Mesendoderm (in vitro differentiated cells): ENCODE measurements at regions not wholly inside any gene's neighbourhood (a gene's known extent, or its start where the extent isn't known, plus 50 kb on each side); places are given as distances from the start of the nearest gene placed in this dataset.

Source experiments
- DNase-seq: peaks from one replicate; pipeline ENCODE4 v3.0.0; 2013
- H2AK5ac ChIP-seq: 2 replicates; pipeline ENCODE4 v1.6.1; 2013; ENCODE audit warnings: low read length, inconsistent platforms
- H2BK120ac ChIP-seq: 2 replicates; pipeline ENCODE4 v1.6.1; 2013; ENCODE audit warnings: low read depth, mild to moderate bottlenecking, low read length, moderate library complexity, mixed read lengths
- H2BK15ac ChIP-seq: replicated peaks from 2 replicates; pipeline ENCODE4 v1.6.1; 2013; ENCODE audit warnings: low read depth, mild to moderate bottlenecking, moderate library complexity
- H2BK5ac ChIP-seq: 2 replicates; pipeline ENCODE4 v1.6.1; 2013; ENCODE audit warnings: low read length, inconsistent platforms
- H3K18ac ChIP-seq: 2 replicates; pipeline ENCODE4 v1.6.1; 2013; ENCODE audit warnings: mild to moderate bottlenecking, low read length, mixed read lengths
- H3K23ac ChIP-seq: one replicate; pipeline ENCODE4 v1.6.1; 2013; ENCODE audit warnings: low read length
- H3K27ac ChIP-seq: 2 replicates; pipeline ENCODE4 v1.5.1; 2013; ENCODE audit warnings: low read depth, mild to moderate bottlenecking, inconsistent platforms, low read length, moderate library complexity
- H3K27me3 ChIP-seq: 2 replicates; pipeline ENCODE4 v1.6.1; 2013; ENCODE audit warnings: low read length, control low read depth, mild to moderate bottlenecking, inconsistent platforms; ENCODE audit not compliant: insufficient read depth, poor library complexity
- H3K36me3 ChIP-seq: 2 replicates; pipeline ENCODE4 v1.6.1; 2013; ENCODE audit warnings: low read length, inconsistent platforms; ENCODE audit not compliant: control insufficient read depth, insufficient read depth
- H3K4ac ChIP-seq: one replicate; pipeline ENCODE4 v1.6.1; 2013; ENCODE audit warnings: low read depth, mild to moderate bottlenecking, low read length, moderate library complexity
- H3K4me1 ChIP-seq: 2 replicates; pipeline ENCODE4 v1.6.1; 2013; ENCODE audit warnings: low read depth, low read length, inconsistent platforms; ENCODE audit not compliant: control insufficient read depth
- H3K4me2 ChIP-seq: 2 replicates; pipeline ENCODE4 v1.6.1; 2013; ENCODE audit warnings: low read length
- H3K4me3 ChIP-seq: 2 replicates; pipeline ENCODE4 v1.5.1; 2013; ENCODE audit warnings: mild to moderate bottlenecking, low read length
- H3K56ac ChIP-seq: one replicate; pipeline ENCODE4 v1.6.1; 2013; ENCODE audit warnings: low read length
- H3K79me1 ChIP-seq: 2 replicates; pipeline ENCODE4 v1.6.1; 2013; ENCODE audit warnings: low read length, inconsistent platforms
- H3K79me2 ChIP-seq: 2 replicates; pipeline ENCODE4 v1.6.1; 2013; ENCODE audit warnings: mild to moderate bottlenecking, low read length; ENCODE audit not compliant: control insufficient read depth, insufficient read depth
- H3K9ac ChIP-seq: 2 replicates; pipeline ENCODE4 v1.6.1; 2013; ENCODE audit warnings: low read length, inconsistent platforms
- H4K5ac ChIP-seq: one replicate; pipeline ENCODE4 v1.6.1; 2013; ENCODE audit warnings: low read length
- H4K8ac ChIP-seq: one replicate; pipeline ENCODE4 v1.6.1; 2013; ENCODE audit warnings: low read depth, mild to moderate bottlenecking, control low read depth, low read length, moderate library complexity
- WGBS: extraction: QIAGEN DNeasy Blood & Tissue Kit; methylation state at CpG from one replicate; pipeline ENCODE4 v1.1.7; 2013; ENCODE audit warnings: low lambda C conversion rate, missing lambda C conversion rate; ENCODE audit not compliant: insufficient coverage; ENCODE audit errors: extremely low coverage; 5-methylcytosine and 5-hydroxymethylcytosine counted together

DNA sequence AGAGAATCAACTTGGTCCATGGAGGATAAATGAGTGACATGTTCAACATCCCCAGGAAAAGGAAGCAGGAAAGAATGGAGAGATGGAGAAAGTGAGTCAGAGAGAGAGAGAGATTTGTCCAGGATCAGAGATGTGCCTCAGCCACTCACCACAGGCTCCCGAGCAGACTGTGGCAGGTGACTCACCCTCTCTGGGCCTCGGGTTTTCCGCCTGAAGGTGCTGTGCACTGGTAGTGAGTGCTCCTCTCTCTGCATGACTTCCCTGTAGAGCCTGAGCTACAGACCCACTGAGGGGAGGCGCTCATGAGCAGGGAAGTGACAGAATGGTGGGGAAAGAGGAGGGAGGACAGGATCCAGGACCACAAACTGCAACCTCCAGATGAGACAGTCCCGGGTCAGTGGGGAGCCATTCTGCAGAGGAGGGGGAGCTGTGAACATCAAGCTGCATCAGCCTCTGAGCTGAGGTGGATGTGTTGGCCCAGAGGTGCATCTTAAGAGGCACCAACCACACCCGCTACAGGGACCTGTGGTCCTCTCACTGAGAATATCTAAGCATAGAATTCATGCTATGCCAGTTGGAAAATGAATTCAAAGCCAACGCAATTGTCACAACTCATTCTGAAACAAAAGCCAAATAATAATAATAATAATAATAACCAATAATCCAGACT, 433.4 kb downstream of the BRD1 start:
- no peak overlapping the region for H4K8ac ChIP-seq
- no peak overlapping the region for H2AK5ac ChIP-seq
- H2BK120ac ChIP-seq = no peak overlapping the region
- no peak overlapping the region for H3K4me3 ChIP-seq
- H3K4me1 ChIP-seq = no peaks in the 10 kb centered on the region
- no peaks in the 10 kb centered on the region for H3K79me1 ChIP-seq
- H3K27ac ChIP-seq = no peak overlapping the region
- no peak overlapping the region for H3K23ac ChIP-seq
- no peak overlapping the region for H3K4me2 ChIP-seq
- no peaks in the 10 kb centered on the region for H3K36me3 ChIP-seq
- H3K4ac ChIP-seq = no peak overlapping the region
- no peak overlapping the region for H3K18ac ChIP-seq
- H2BK5ac ChIP-seq = no peak overlapping the region
- no peaks in the 10 kb centered on the region for H3K27me3 ChIP-seq
- H4K5ac ChIP-seq = no peak overlapping the region
- no peak overlapping the region for H2BK15ac ChIP-seq
- no CpG with 5 or more reads among the region's 7 CpGs for WGBS
- DNase-seq = no peak
- no peak overlapping the region for H3K56ac ChIP-seq
- H3K9ac ChIP-seq = no peak overlapping the region
- H3K79me2 ChIP-seq = no peaks in the 10 kb centered on the region

GRCh38 chr22:49393526-49393925, 434.1 kb downstream of the BRD1 start:
- no peak overlapping the region for H3K4me3 ChIP-seq
- H2AK5ac ChIP-seq = no peak overlapping the region
- no peak overlapping the region for H4K8ac ChIP-seq
- H2BK15ac ChIP-seq = no peak overlapping the region
- no peak overlapping the region for H3K56ac ChIP-seq
- no peaks in the 10 kb centered on the region for H3K79me2 ChIP-seq
- H3K36me3 ChIP-seq = no peaks in the 10 kb centered on the region
- no peaks in the 10 kb centered on the region for H3K79me1 ChIP-seq
- no peak overlapping the region for H4K5ac ChIP-seq
- H3K27me3 ChIP-seq = no peaks in the 10 kb centered on the region
- H3K9ac ChIP-seq = no peak overlapping the region
- H2BK120ac ChIP-seq = no peak overlapping the region
- H3K4me1 ChIP-seq = no peaks in the 10 kb centered on the region
- H2BK5ac ChIP-seq = no peak overlapping the region
- H3K18ac ChIP-seq = no peak overlapping the region
- DNase-seq = no peak
- H3K4ac ChIP-seq = no peak overlapping the region
- no peak overlapping the region for H3K4me2 ChIP-seq
- H3K27ac ChIP-seq = no peak overlapping the region
- no peak overlapping the region for H3K23ac ChIP-seq
- WGBS = no CpG with 5 or more reads among the region's 7 CpGs

GRCh38 chr22:49392841-49393510, 434.7 kb downstream of the BRD1 start:
- WGBS = no CpG with 5 or more reads among the region's 12 CpGs

DNA sequence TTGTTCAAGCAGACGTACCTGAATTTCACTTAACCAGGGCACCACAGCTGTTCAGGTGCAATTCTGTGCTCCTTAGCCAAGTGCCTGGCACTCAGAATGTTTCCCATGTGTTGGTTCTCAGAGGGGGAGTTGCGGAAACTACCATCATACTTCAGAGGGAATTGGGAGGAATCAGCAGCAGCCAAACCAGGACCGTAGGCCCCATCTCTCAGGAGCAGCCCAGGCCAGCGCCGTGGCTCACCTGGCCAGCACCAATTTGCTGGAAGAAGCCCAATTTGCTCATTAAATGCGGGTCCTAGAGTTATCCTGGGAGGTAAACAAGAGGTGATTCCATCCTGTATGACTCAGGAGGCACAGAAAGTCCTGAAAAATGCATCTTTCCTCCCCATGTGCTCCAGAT, 435.4 kb downstream of the BRD1 start:
- no peak overlapping the region for H3K4me3 ChIP-seq
- DNase-seq = no peak
- H3K36me3 ChIP-seq = no peaks in the 10 kb centered on the region
- H3K79me2 ChIP-seq = no peaks in the 10 kb centered on the region
- no peak overlapping the region for H3K23ac ChIP-seq
- no peak overlapping the region for H3K18ac ChIP-seq
- H4K5ac ChIP-seq = no peak overlapping the region
- WGBS = no CpG with 5 or more reads among the region's 6 CpGs
- H2BK5ac ChIP-seq = no peak overlapping the region
- H3K27ac ChIP-seq = no peak overlapping the region
- no peak overlapping the region for H4K8ac ChIP-seq
- H3K79me1 ChIP-seq = no peaks in the 10 kb centered on the region
- no peak overlapping the region for H2AK5ac ChIP-seq
- H3K4ac ChIP-seq = no peak overlapping the region
- no peaks in the 10 kb centered on the region for H3K27me3 ChIP-seq
- no peak overlapping the region for H3K4me2 ChIP-seq
- H3K9ac ChIP-seq = no peak overlapping the region
- H3K4me1 ChIP-seq = no peaks in the 10 kb centered on the region
- no peak overlapping the region for H2BK120ac ChIP-seq
- no peak overlapping the region for H2BK15ac ChIP-seq
- H3K56ac ChIP-seq = no peak overlapping the region

More at GRCh38 chr22:49392841-49393510, 434.7 kb downstream of the BRD1 start:
- no peak overlapping the region for H2AK5ac ChIP-seq
- no peak overlapping the region for H2BK5ac ChIP-seq
- H3K23ac ChIP-seq = no peak overlapping the region
- no peak overlapping the region for H4K5ac ChIP-seq
- no peak for DNase-seq
- H3K4ac ChIP-seq = no peak overlapping the region
- H3K27ac ChIP-seq = no peak overlapping the region
- no peak overlapping the region for H3K9ac ChIP-seq
- H3K79me2 ChIP-seq = no peaks in the 10 kb centered on the region
- no peaks in the 10 kb centered on the region for H3K79me1 ChIP-seq
- no peak overlapping the region for H2BK120ac ChIP-seq
- no peaks in the 10 kb centered on the region for H3K4me1 ChIP-seq
- H3K4me2 ChIP-seq = no peak overlapping the region
- H2BK15ac ChIP-seq = no peak overlapping the region
- H3K27me3 ChIP-seq = no peaks in the 10 kb centered on the region
- no peak overlapping the region for H3K18ac ChIP-seq
- no peak overlapping the region for H3K56ac ChIP-seq
- no peaks in the 10 kb centered on the region for H3K36me3 ChIP-seq
- no peak overlapping the region for H4K8ac ChIP-seq
- no peak overlapping the region for H3K4me3 ChIP-seq

DNA sequence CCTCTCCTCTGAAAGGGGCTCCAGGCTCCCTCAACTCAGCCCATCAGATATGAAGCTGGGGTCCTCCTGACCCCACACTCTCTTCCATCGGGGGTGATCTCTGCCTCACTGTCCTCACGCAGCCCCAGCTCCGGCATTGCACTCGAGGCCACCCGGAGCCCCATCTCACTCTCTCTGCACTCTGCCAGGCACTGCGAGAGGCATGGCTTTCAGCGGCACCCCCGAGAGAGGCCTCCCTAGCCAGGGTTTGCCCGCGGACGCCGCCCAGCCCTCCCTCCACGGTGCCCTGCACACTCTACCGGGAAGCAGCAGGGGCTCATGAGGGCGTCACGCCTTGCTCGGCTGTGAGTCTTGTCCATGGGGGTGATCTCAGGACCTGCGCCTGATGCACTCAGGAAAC, 436.2 kb downstream of the BRD1 start:
- no CpG with 5 or more reads among the region's 18 CpGs for WGBS

More for the DNA sequence above, 436.2 kb downstream of the BRD1 start:
- Histone ChIP-seq H2BK15ac (no peak overlapping the region), H3K79me1 (no peaks in the 10 kb centered on the region), H3K4me3 (no peak overlapping the region), H4K8ac (no peak overlapping the region), H3K27me3 (no peaks in the 10 kb centered on the region), H2BK120ac (no peak overlapping the region), H2AK5ac (no peak overlapping the region), H3K36me3 (no peaks in the 10 kb centered on the region), H3K4me2 (no peak overlapping the region), H3K18ac (no peak overlapping the region), H3K4me1 (no peaks in the 10 kb centered on the region), H3K23ac (no peak overlapping the region), H4K5ac (no peak overlapping the region), H3K9ac (no peak overlapping the region), H3K4ac (no peak overlapping the region), H2BK5ac (no peak overlapping the region), H3K27ac (no peak overlapping the region), H3K79me2 (no peaks in the 10 kb centered on the region), H3K56ac (no peak overlapping the region)
- no peak for DNase-seq
